ENCODE measurements at regions not wholly inside any gene's neighbourhood (a gene's known extent, or its start where the extent isn't known, plus 50 kb on each side); places are given as distances from the start of the nearest gene placed in this dataset.
"Not testable (repeated sequence)": the region's sequence is repeated elsewhere in the genome, so short reads cannot be mapped to it uniquely, and the experiment has no call there.

DNA sequence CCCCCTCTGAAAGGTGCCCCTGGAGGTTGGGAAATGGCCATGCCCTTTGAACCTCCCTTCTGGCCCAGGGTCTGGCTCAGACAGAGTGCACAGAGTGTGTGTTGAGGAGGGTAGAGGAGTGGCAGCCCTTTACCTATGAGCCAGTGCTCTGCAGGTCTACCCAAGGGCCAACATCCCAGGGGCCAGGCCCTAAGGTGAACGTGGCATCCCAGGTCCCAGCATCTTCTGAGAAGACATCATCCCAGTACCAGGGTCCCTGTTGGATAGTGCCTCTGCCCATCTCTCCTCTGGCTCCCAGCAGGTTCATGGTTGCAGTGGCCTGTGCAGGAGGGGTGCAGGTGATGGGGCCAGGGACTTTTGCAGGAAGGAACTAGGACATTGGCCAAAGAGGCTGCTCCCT, 578.5 kb downstream of the KCNJ18 start:
- not testable (repeated sequence) for TF ChIP-seq POLR2A, CTCF, POLR2AphosphoS5 (IDR thresholded peaks at IDR 0.05)
